ENCODE measurements at regions not wholly inside any gene's neighbourhood (a gene's known extent, or its start where the extent isn't known, plus 50 kb on each side); places are given as distances from the start of the nearest gene placed in this dataset.
A peak's percentile ranks its signal among the peaks of the same experiment; 100 is the strongest.

DNA sequence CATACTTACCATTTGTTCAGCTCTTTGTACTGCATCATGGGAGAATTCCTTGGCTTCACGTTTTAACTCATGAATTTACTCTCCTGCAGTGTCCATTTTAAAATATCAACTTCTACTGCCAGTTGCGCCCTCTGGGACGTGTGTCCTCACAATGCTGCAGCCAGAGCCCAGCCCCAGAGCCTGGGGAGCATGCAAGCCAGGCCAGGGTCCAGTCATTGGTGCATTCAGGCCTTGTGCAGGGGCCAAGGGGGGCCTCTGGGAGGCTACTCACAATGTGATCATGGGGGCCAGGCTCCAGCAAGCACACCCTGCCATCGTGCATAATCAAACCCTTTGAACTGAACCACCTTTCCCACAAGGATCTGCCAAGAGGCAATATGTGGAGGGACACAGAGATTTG is 105.6 kb upstream of the CCDC112 start:
- no peak for DNase-seq

DNA sequence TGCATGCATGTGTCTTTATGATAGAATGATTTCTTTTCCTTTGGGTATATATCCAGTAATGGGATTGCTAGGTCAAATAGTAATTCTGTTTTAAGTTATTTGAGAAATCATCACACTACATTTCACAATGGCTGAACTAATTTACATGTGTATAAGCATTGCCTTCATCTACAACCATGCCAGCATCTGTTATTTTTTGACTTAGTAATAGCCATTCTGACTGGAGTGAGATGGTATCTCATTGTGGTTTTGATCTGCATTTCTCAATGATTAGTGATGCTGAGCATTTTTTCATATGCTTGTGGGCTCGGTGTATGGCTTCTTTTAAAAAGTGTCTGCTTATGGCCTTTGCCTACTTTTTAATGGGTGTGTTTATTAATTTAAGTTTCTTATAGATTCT is 102.3 kb upstream of the CCDC112 start:
- DNase-seq = no peak

DNA sequence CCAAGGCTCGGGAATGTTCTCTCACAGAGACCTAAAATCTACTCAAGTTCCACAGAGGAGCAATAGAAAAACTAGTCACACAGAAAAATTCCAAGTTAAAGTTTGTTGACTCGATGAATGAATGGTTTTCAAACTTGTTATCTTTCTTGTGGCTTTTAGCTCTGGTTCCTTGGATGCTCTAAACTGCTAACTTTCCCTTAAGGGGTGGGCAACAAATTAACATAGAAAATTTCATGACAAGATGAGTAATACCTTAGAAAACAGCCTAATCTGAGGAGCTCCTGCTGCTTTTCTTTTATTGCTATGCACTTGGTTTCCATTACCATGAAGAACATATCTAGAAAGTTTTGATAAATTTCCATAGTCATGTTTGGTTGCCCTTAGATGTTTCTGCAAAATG is 100.2 kb upstream of the CCDC112 start:
- no peak for DNase-seq

DNA sequence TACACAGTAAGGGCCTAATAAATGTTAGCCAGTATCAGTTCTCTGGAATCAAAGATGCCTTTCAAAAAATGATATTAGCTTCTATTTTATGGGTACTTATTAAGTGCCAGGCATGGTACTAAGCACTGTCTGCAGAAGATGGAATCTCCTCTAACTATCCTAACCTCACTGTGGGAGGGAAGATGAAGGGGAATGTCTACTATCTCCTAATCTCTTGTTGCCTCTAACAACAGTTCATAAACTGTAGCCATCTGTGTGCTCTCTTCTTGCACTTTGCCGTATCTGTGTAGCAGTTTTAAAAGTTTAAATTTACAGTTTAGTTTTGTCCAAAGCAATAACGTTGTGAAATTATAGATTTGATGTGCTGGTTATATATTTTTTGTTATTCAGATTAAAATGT is 99.6 kb upstream of the CCDC112 start:
- no peak for DNase-seq

DNA sequence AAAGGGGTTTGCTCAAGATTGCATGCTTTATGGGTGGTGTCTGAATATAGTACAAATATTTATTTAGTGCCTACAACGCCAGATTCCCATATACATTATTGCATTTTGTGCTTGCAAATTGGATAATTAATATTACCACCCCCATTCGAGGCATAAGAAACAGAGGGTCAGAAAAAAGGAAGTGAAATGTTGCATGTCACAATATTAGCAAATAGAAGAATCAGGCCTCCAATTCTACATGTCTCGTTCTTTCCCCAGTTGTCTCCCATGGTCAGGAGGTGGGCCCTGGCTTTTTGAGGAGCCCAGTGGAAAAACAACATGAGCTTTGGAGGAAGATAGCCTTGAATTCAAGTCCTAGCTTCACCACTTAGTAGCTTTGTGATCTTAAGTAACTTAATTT is 98.1 kb upstream of the CCDC112 start:
- DNase-seq = no peak

DNA sequence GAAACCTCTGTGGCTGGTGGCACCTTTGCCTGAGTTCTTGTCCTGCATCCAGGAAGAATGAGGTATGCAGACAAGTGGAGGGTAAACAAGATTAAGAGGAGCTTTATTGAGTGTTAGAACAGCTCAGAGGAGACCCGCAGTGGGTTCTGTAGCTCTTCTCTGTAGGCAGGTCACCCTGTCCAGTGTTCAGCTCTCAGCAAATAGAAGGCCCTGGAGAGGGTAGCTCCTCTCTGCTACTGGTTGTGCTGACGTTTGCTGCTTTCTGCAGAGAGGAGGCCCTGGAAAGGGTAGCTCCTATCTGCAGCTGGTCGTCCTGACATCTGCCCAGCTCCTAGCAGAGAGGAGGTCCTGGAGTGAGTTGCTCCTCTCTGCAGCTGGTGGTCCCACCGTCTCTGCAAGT is 96.8 kb upstream of the CCDC112 start:
- DNase-seq = no peak

DNA sequence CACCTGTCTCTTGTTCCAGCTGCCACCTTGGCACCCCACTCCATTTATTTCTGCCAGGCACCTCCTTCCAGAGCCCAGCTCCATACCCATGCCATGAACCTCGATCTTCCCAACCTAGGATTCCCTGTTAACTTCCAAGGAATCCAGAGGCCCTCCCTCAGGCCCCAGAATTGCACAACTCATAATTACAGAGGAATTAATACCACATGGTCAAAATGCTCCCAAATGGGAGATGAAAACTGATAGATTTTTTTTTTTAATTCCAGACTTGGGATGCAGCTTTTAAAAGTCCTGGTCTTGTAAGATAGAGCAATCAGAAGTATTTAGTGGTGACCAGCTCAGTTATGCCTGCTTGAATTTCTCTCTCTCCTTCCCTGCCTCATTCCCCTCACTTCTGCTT is 96.2 kb upstream of the CCDC112 start:
- no peak for DNase-seq

DNA sequence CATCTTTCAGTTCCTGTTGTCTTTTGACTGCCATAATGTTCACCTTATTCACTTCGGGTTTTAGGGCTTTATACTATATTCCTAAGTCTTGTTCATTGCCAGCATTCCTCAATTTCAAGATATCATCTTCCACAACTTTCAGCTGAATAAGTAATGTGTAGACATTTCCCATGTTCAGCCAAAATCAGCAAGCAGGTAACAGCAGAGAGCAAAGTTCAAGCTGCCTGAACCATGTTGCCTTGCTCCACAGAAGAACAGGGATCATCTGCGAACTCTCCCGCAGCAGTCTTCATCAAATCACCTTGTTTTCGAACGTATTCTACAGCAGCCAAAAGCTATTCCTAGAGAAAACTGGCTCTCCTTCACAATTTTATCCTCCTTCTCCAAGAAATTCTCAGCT is 95.3 kb upstream of the CCDC112 start:
- DNase-seq = no peak

DNA sequence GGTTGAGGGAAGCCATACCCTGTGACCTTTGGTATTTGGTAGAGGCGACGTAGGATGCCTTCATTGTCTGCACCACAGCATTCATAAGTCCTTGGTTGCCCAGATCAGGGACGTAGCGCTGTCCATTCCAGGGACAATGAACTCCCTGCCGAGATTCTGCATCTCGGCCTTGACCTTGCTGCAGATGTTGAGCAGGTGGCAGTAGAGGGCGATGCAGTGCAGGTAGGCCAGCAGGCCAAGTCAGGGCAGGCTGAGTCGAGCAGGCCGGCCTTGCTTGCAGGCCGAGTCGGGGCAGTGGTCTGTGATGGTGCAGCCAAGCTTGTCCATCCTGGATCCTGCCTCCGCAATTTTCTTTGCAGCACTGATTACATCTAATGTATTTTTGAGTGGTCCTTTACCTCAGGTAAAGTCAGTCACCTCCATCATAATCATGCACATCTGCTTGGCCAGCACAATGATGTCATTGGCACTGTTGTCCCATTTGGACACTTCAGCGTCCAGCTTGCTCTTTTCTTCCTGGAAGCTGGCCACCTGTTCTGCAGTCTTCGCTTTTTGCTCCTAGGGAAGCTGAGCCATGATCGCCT is 93.4 kb upstream of the CCDC112 start:
- no peak for DNase-seq

DNA sequence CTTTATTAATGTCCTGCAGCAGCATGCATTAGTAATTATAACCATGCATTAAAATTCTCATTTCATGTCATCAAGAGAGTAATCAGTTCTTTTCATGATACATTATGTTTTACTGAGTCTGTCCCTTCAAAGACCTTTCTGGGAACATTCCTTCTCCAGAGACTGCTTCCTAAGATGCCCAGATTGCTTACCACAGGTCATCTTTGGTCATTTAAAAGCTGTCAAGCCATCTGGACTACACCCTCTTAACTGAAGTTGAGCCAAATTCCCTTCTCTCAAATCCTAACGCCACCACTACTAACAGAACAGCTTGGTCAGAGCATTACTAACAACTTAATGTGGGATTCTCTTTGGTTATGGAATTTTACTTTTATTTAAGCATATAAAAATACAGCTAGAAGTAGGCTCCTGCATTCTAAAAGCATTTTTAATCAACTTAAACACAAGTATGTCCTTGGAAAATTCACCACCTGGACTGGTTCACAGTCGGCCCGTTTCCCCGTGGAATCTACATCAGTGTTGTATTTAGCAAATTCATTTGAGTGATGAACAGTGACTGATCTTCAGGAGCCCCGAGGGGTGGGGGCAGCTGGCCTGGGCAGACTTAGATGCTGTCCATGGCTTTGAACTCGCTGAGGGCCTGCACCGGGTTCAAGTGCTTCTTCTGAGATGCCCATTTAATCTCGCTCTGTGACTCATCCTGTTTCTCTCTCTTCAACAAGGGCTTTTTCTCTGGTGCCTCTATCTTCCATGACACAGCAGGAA is 92.8 kb upstream of the CCDC112 start:
- DNase-seq = no peak

DNA sequence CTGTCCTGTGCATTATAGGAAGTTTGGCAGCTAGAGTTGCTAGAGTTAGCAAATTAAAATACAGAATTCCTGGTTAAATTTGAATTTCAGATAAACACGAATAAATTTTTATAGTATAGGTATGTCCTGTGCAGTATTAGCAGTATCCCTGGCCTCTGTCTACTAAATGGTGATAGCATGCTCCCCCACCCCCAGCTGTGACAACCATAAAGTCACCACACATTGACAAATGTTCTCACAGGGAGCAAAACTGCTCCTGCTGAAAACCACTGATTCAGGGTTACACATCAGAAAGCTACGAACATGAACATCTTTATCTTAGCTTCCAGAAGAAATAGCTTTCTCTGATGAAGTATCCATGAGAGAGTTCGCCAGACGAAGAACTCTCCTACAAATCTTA is 91.8 kb upstream of the CCDC112 start:
- no peak for DNase-seq

DNA sequence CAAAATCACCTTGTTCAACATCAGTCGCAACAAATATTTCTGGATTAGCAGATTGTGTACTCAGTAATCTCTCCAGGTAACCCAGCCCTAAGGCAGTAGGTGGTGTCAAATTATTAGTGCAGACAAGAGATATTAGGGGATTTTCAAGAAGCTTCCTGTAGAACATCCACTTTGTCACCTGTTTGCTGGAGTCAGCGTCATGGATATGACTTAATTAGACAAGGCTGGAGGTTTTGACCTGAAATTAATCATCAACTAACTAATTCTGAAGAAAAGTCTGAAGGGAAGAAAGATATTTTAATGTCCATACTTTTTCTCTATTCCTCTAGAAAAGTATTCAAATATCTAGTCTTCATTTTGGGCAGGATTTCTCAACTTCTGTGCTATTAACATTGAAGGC is 91.4 kb upstream of the CCDC112 start:
- DNase-seq = no peak

DNA sequence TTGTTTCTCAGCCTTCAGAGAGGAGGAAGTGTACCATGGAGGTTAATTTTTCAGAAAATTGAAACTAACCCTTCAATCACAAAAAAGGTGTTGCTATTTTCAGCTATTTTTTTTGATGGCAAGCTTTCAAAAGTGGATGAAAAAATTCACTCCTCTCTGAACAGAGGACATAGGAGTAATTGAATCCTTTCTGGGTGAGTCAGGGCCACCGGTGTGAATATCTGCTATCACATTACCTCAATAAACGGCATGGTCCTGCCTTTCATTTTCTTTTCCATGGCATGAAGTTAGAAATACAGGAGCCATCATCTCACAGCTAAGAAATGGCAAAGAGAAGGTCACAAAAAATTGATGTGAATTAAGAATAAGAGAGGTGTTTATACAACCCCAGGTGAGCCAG is 90.2 kb upstream of the CCDC112 start:
- DNase-seq = no peak

DNA sequence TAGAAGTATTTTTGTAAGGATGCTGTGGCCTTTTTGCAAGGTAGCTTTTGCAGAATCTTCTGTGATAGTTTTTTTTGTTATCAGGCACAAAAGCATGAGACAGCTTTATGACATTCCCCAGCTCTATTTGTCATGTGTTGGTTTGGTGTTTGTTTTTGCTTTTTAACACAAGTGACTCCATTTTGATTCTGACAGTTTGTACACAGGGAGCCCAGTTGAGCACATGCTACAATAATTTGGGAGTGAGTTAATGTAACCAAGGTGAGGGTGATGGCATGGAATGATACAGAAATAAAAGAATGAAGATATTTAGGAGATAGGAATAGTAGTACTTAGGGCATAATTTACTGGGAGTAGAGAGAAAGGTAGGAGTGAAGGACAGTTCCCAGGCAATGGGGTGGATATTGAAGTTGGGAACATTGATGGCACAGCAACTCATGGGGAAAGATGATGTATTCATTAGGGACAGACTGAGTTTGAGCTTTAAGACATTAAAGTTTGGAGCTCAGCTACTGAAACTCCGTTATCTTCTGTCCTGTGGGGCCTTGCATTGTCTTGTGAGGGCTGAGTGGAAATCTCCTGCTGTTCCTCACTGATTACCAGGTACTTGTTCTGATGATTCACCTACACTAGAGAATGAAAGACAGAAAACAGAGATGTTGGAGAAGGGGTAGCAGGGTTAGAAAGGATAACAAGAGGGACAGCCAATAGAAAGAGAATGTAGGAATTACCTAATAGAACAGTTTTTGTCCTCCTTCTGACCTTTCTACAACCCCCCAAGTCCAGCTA is 88.3 kb upstream of the CCDC112 start:
- DNase-seq = no peak

DNA sequence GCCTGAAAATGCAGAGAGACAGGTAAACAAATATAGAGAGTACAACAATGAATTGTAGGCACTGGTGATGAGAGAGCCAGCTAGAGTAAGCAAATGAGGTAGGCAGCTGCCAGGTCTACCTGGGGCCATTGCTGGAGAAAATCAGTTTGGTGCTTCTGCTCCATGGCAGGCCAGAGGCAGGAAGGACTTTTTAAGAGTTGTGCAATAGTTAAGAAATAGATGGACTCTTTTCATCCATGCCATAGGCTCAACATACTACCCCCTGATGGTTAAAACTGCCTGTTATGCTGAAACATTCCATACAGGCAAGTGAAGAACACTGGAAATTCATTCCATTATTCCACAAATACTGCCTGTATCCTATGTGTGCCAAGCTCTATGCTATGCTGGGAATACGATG is 86.5 kb upstream of the CCDC112 start:
- DNase-seq = no peak

DNA sequence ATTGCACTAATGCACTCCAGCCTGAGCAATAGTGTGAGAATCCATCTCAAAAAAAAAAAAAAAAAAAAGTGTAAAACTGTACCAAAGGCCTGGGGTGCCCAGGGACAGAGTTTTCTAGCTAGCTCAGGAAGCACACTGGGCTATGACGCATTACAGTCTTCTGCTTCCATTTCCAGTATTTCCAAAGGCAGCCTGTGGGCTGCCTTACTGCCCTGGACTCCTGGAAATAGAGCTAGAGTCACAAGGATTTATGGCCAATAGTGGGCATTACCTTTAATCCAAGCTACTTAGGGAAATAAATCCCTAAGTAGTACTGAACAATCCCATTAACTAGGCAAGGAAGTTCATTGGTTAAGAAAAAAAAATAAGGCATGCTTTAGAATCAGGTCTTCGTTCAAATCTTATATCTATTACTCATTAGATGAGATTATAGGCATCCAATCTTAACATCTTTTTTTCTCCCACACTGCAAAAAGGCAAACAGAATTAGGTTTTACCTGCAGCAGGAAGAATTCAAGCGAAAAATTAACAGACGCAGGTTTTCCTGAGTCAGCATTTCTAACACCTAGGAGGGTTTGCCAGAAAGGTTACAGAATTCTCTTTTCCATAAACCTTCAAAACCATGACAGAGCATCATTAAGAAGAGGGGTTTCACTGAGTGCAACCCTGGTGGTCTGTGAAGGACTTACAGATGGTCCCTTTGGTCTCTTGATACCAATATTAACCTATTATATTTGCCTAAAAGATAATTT is 85.6 kb upstream of the CCDC112 start:
- DNase-seq = no peak

DNA sequence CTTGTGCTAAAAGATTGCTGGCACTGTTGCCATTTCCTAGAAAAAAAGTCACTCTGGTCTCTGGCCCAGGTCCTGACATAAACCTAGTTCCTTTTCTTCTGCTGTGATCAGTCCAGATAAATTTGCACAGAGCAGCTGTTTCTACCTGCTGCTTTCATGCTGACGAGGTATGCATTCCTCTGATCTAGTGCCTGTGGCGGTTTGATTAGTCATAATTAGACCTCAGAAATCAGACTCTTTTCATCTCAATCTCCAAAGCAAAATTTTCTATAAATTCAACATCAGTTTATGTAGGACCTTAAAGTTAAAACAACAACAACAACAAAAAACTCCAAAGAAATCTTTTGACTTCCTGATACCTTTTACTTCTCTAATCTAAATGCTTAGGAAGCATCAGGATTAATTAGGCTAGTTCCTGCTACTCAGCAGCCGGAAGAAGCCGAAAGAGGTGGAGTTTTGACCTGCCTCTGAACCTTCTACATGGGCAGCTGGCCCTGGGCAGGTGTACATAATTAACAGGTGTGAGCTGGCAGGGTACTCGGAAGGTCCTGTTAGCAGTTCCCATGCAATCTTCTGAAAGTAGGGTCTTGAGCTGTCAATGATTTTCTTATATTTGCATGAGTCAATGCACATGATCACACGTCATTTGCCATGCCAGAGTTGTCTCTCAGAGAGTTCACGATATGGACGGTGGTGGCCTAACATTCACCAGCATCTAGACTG is 83.3 kb upstream of the CCDC112 start:
- DNase-seq = peak; percentile 32

DNA sequence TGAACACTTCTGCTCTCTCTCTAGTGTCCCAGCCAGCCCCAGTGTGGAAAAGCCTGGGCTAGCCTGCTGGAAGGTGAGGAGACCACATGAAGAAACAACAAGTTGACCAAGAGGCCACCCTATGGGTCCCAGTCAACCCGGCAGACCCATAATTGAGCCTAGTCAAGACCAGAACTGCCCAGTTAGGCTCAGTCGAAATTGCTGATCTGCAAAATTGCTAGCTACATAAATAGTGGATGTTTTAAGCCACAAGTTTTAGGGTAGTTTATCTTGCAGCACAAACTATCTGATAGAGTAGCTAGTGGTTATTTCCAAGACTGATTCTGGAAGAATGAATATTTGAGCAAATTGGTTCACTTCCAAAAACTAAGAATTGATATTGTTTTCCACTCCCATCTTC is 82.3 kb upstream of the CCDC112 start:
- no peak for DNase-seq

DNA sequence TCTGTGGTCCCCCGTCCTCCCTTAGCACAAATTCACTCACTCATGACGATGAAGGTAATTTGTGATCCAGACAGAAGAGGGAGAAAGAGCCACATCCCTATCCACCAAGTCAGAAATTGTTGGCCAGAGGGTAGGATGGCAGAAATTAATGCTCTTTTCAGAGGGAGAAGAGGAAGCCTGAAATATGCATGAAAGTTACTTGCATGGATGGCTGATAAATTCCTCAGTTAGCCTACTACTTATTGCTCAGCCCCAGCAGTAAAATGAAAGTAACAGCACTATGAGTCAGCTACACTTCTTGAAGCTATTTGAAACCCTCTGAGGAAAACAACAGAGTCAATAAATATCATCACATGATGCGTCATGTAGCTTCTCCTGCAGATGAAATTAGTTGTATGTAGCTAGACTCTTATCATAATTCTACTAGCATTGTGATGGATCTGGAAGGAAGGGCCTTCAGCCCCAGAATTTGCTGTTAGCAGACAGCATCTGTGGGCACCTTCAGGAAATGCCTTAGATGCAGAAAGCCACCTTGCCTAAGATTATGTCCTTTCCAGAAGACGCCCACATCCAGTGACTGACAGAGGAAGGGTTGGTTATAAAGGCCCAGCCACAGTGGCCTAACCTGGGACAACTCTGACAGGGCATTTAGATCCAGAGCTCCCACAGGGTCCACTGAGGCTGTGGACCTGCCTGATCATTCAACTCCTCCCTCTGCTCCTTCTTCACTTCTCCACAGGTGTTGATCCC is 81.2 kb upstream of the CCDC112 start:
- DNase-seq = no peak

DNA sequence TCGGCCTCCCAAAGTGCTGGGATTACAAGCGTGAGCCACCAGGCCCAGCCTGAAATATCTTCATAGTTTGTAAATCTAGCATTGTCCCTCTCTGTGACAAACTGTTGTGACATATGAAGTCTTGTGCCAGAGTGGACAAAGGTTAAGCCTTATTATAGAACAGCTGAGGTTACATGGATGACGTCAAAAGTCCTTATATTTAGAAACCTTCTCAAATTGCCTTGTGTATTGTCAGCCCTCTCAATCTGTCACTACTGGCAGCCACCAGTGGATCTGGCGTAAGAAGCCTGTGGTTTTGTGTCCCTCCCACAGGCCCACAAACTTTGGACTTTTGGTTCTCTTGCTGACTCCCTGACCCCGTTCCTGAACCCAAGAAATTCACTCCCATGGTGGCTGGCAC is 79.4 kb upstream of the CCDC112 start:
- DNase-seq = no peak

DNA sequence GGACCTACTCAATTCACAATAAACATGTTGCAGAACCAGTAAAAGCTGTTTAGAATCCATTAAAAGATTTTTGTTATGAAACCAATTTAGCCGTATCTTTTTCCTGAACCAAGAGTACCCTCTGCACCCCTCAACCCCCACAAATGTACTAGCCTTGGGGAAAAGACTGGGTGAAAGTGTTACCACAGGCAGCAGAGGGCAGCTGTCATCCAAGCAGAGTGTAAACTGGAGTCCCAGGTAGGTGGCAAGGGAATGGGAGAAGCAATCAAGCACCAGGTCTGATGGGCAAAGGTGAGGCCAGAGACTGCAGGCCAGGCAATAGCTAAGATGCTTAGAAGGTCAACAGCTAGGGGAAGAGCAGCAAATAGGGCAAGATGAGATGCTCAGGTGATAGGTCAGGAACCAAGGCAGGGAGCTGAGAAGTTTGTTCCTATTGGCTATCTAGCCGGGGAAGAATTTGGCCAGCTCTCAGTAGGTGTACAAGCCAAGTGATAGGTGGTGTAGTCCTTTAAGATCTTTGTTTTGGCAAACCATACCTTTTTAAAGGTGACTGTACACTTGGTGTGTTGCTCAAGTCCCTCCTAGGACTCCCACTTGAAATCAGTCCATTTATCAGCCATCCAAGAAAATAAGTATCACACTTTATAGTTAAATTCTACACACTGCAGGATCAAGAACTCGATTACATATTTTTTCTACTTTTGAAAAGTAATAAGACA is 77.8 kb upstream of the CCDC112 start:
- DNase-seq = no peak

Data from DMS153 (cell line).